H1 (cell line): ENCODE measurements at regions not wholly inside any gene's neighbourhood (a gene's known extent, or its start where the extent isn't known, plus 50 kb on each side); places are given as distances from the start of the nearest gene placed in this dataset.

Experiments
- CTCF ChIA-PET: fragments of 300-600 bp; sonication (Branson Sonifier 250); formaldehyde crosslinking; loops from one replicate; lab custom pipeline; 2021; ENCODE audit not compliant: partially characterized antibody; lab: Charles Lee
- POLR2A ChIA-PET: fragments of 300-600 bp; sonication (Branson Sonifier 250); formaldehyde crosslinking; loops from one replicate; lab custom pipeline; 2021; ENCODE audit warnings: inconsistent platforms; ENCODE audit not compliant: partially characterized antibody; lab: Charles Lee
- DNase-seq, 2 experiments: peaks; one replicate each; pipeline versions ENCODE4 v3.0.0 to v3.0.0-alpha.2; 2010 to 2022; ENCODE audit warnings: low spot score in 2 of 2, low read depth in 1 of 2, mixed read lengths in 1 of 2
- FAIRE-seq: peaks from 2 replicates; lab custom pipeline; 2011; peaks lifted over from hg19 to GRCh38; lab: Jason Lieb, UNC
- H2AFZ ChIP-seq: 2 replicates; pipeline ENCODE4 v1.8.1; 2012; ENCODE audit warnings: low read length, inconsistent platforms
- H2AK5ac ChIP-seq: 2 replicates; pipeline ENCODE4 v1.6.1; 2013; ENCODE audit warnings: low read depth, low read length
- H2BK120ac ChIP-seq: replicated peaks from 2 replicates; pipeline ENCODE3; 2013; ENCODE audit warnings: low read depth, low read length, inconsistent platforms
- H2BK12ac ChIP-seq: 2 replicates; pipeline ENCODE4 v1.6.1; 2013; ENCODE audit warnings: low read depth, low read length
- H2BK15ac ChIP-seq: 2 replicates; pipeline ENCODE4 v1.6.1; 2013; ENCODE audit warnings: low read length
- H2BK20ac ChIP-seq: 2 replicates; pipeline ENCODE4 v1.6.1; 2013; ENCODE audit warnings: low read length
- H2BK5ac ChIP-seq: 2 replicates; pipeline ENCODE4 v1.6.1; 2013; ENCODE audit warnings: low read depth, low read length
- H3K14ac ChIP-seq: 2 replicates; pipeline ENCODE4 v1.6.1; 2013; ENCODE audit warnings: inconsistent platforms; ENCODE audit not compliant: insufficient read length
- H3K18ac ChIP-seq: 2 replicates; pipeline ENCODE4 v1.6.1; 2013; ENCODE audit warnings: low read length; ENCODE audit errors: extremely low read depth
- H3K23ac ChIP-seq: 2 replicates; pipeline ENCODE4 v1.6.1; 2013; ENCODE audit warnings: inconsistent platforms; ENCODE audit not compliant: insufficient read length
- H3K23me2 ChIP-seq: 2 replicates; pipeline ENCODE4 v1.6.1; 2013; ENCODE audit warnings: low read depth, low read length
- H3K27ac ChIP-seq: 2 replicates; pipeline ENCODE4 v1.6.1; 2011; ENCODE audit warnings: low read depth, low read length, inconsistent platforms
- H3K27me3 ChIP-seq, 4 experiments: replicated peaks in 1 of 4; 1 replicate in 1 of 4; 2 replicates in 3 of 4; pipeline versions ENCODE4 v1.6.1 to v1.8.1; 2011 to 2013; ENCODE audit warnings: low read length in 3 of 4, mild to moderate bottlenecking in 3 of 4, inconsistent platforms in 2 of 4, mixed read lengths in 2 of 4, moderate library complexity in 1 of 4; ENCODE audit not compliant: control insufficient read depth in 3 of 4, insufficient read depth in 3 of 4; ENCODE audit errors: extremely low read depth in 1 of 4
- H3K36me3 ChIP-seq, 4 experiments: 2 replicates each; pipeline versions ENCODE4 v1.6.1 to v1.8.1; 2011 to 2013; ENCODE audit warnings: mild to moderate bottlenecking in 4 of 4, low read length in 3 of 4, moderate library complexity in 2 of 4, control low read depth in 1 of 4, inconsistent platforms in 1 of 4; ENCODE audit not compliant: insufficient read depth in 4 of 4, control insufficient read depth in 2 of 4
- H3K4ac ChIP-seq: replicated peaks from 2 replicates; pipeline ENCODE3; 2013; ENCODE audit warnings: low read length, low read depth, mixed read lengths, inconsistent platforms; ENCODE audit not compliant: insufficient read length
- H3K4me1 ChIP-seq, 4 experiments: replicated peaks in 1 of 4; 1 replicate in 1 of 4; 2 replicates in 3 of 4; pipeline versions ENCODE4 v1.6.1 to v1.8.1; 2011 to 2013; ENCODE audit warnings: low read length in 3 of 4, inconsistent platforms in 2 of 4, mixed read lengths in 1 of 4; ENCODE audit not compliant: insufficient read depth in 4 of 4, control insufficient read depth in 3 of 4
- H3K4me2 ChIP-seq, 2 experiments: 2 replicates each; pipeline versions ENCODE4 v1.6.1 to v1.8.1; 2011 to 2013; ENCODE audit warnings: low read depth in 2 of 2, low read length in 2 of 2, control low read depth in 1 of 2, inconsistent platforms in 1 of 2, mild to moderate bottlenecking in 1 of 2; ENCODE audit not compliant: insufficient read depth in 1 of 2
- H3K4me3 ChIP-seq, 4 experiments: fragments of 200-600, 300-600 bp in 1 of 4; sonication (generic), shearing (Covaris generic), sonication (Bioruptor Twin) in 1 of 4; 2 replicates each; pipeline versions ENCODE4 v1.5.1 to v1.8.1; 2011 to 2016; ENCODE audit warnings: low read length in 4 of 4, low read depth in 3 of 4, control low read depth in 2 of 4, inconsistent platforms in 2 of 4, mild to moderate bottlenecking in 2 of 4, mixed read lengths in 1 of 4, moderate library complexity in 1 of 4; ENCODE audit not compliant: insufficient read depth in 2 of 4; ENCODE audit errors: extremely low read depth in 1 of 4
- H3K56ac ChIP-seq: replicated peaks from 2 replicates; pipeline ENCODE3; 2013; ENCODE audit warnings: low read depth, mild to moderate bottlenecking, mixed read lengths, low read length, inconsistent platforms; ENCODE audit not compliant: insufficient read length
- H3K79me1 ChIP-seq: 2 replicates; pipeline ENCODE4 v1.6.1; 2013; ENCODE audit warnings: low read depth, low read length, control low read depth
- H3K79me2 ChIP-seq, 2 experiments: 2 replicates each; pipeline versions ENCODE4 v1.6.1 to v1.8.1; 2012 to 2013; ENCODE audit warnings: low read length in 2 of 2, mild to moderate bottlenecking in 2 of 2, inconsistent platforms in 1 of 2; ENCODE audit not compliant: insufficient read depth in 2 of 2, control insufficient read depth in 1 of 2
- H3K9ac ChIP-seq, 4 experiments: replicated peaks in 1 of 4; 1 replicate in 1 of 4; 2 replicates in 3 of 4; pipeline versions ENCODE4 v1.6.1 to v1.8.1; 2011 to 2013; ENCODE audit warnings: low read depth in 3 of 4, low read length in 3 of 4, control low read depth in 2 of 4, mild to moderate bottlenecking in 2 of 4, moderate library complexity in 2 of 4, inconsistent platforms in 1 of 4; ENCODE audit errors: extremely low read depth in 1 of 4
- H3K9me3 ChIP-seq, 2 experiments: 2 replicates each; pipeline versions ENCODE4 v1.6.1 to v1.8.1; 2012 to 2013; ENCODE audit warnings: mild to moderate bottlenecking in 2 of 2, moderate library complexity in 2 of 2, control low read depth in 1 of 2, inconsistent platforms in 1 of 2, low read depth in 1 of 2, low read length in 1 of 2, mixed read lengths in 1 of 2; ENCODE audit not compliant: insufficient read depth in 2 of 2
- H4K20me1 ChIP-seq, 2 experiments: replicated peaks in 1 of 2; 2 replicates each; pipeline versions ENCODE3 to v1.8.1; 2011 to 2013; ENCODE audit warnings: inconsistent platforms in 2 of 2, low read length in 2 of 2, mild to moderate bottlenecking in 1 of 2; ENCODE audit not compliant: insufficient read depth in 2 of 2, control insufficient read depth in 1 of 2
- H4K5ac ChIP-seq: 2 replicates; pipeline ENCODE4 v1.6.1; 2013; ENCODE audit warnings: low read length, low read depth, mixed read lengths, inconsistent platforms; ENCODE audit not compliant: insufficient read length
- H4K8ac ChIP-seq: 2 replicates; pipeline ENCODE4 v1.8.0; 2013; ENCODE audit warnings: mild to moderate bottlenecking, moderate library complexity, low read length, inconsistent platforms; ENCODE audit not compliant: insufficient read depth; ENCODE audit errors: extremely low read depth
- H4K91ac ChIP-seq: replicated peaks from 2 replicates; pipeline ENCODE3; 2013; ENCODE audit warnings: low read length, mixed read lengths, inconsistent platforms; ENCODE audit not compliant: insufficient read length
- POLR2A ChIP-seq, 2 experiments: IDR thresholded peaks; 1 replicate in 1 of 2; 2 replicates in 1 of 2; pipeline ENCODE4 v1.6.1; 2011; ENCODE audit warnings: low read depth in 2 of 2, low read length in 2 of 2, mild to moderate bottlenecking in 2 of 2; ENCODE audit errors: control extremely low read depth in 1 of 2
- RNF2 ChIP-seq: fragments of 200-900, 300-1000 bp; sonication (generic); IDR thresholded peaks from 2 replicates; pipeline ENCODE4 v1.7.1; 2016; ENCODE audit warnings: borderline replicate concordance, low read depth, mild to moderate bottlenecking, antibody characterized with exemption, low read length; ENCODE audit not compliant: poor library complexity, severe bottlenecking; ENCODE audit errors: missing control alignments
- WGBS, 2 experiments: shearing (Covaris generic) in 1 of 2; methylation state at CpG; one replicate each; pipeline versions ENCODE4 v1.1.6 to v1.1.7; 2013 to 2015; ENCODE audit warnings: low lambda C conversion rate in 2 of 2, mixed read lengths in 2 of 2, inconsistent platforms in 1 of 2, low coverage in 1 of 2, missing lambda C conversion rate in 1 of 2; ENCODE audit not compliant: insufficient replicate concordance in 2 of 2, insufficient coverage in 1 of 2, insufficient read length in 1 of 2; ENCODE audit errors: extremely low coverage in 1 of 2, missing lambda C conversion rate in 1 of 2; 5-methylcytosine and 5-hydroxymethylcytosine counted together

DNA sequence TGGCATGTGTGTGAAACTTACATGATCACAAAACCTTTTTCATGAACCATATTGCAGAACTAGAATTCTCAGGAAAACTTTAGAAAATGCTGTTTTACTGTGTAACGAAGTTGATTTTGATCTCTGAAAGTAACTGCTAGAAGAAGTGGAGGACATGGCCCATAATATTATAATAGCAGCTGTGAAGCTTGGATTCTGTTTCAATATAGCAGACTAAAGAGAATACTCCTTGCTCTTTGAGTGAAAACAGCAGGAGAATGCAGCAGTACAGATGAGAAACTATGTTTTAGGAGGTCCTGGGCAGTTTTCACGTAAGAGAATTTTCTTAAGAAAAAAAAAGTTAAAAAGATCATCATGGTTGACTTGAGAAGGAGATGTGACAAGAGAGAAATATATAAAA is 76.7 kb upstream of the POU2AF2 start:
- DNase-seq (no peak), FAIRE-seq (no peak)
- no peak overlapping the region for H3K4me3 ChIP-seq
- ChIA-PET CTCF (no interaction called here), POLR2A (no interaction called here)
- no peak overlapping the region for H2BK12ac ChIP-seq
- no peak overlapping the region for H2BK20ac ChIP-seq
- H3K23ac ChIP-seq, result no peak overlapping the region
- no peak overlapping the region for H3K18ac ChIP-seq
- no peaks in the 10 kb centered on the region for H3K23me2 ChIP-seq
- no peak overlapping the region for H3K14ac ChIP-seq
- no peak overlapping the region for H2BK120ac ChIP-seq
- no peak overlapping the region for H3K4me2 ChIP-seq
- no peak overlapping the region for H2AFZ ChIP-seq
- WGBS, 2 experiments, result 94% methylated on average over 2 of the region's 2 CpGs; no CpG with 5 or more reads in 1 of the 2 experiments
- H4K5ac ChIP-seq, result no peak overlapping the region
- no peaks in the 10 kb centered on the region for H3K79me1 ChIP-seq
- no peaks in the 10 kb centered on the region for H3K27me3 ChIP-seq
- TF ChIP-seq RNF2 (no peak), POLR2A (IDR thresholded peaks at IDR 0.05; ENCODE audit: control extremely low read depth in 1 of 2, low read depth in 2 of 2, low read length in 2 of 2) (no peak)
- no peaks in the 10 kb centered on the region for H3K9me3 ChIP-seq
- H2AK5ac ChIP-seq, result no peak overlapping the region
- H3K56ac ChIP-seq, result no peak overlapping the region
- no peak overlapping the region for H3K27ac ChIP-seq
- H2BK5ac ChIP-seq, result no peak overlapping the region
- no peak overlapping the region for H4K8ac ChIP-seq
- no peak overlapping the region for H4K91ac ChIP-seq
- no peaks in the 10 kb centered on the region for H3K4me1 ChIP-seq
- no peaks in the 10 kb centered on the region for H3K36me3 ChIP-seq
- H3K4ac ChIP-seq, result no peak overlapping the region
- no peak overlapping the region for H3K9ac ChIP-seq
- H2BK15ac ChIP-seq, result no peak overlapping the region
- H4K20me1 ChIP-seq, result no peaks in the 10 kb centered on the region
- H3K79me2 ChIP-seq, result no peaks in the 10 kb centered on the region
